ENCODE measurements at regions not wholly inside any gene's neighbourhood (a gene's known extent, or its start where the extent isn't known, plus 50 kb on each side); places are given as distances from the start of the nearest gene placed in this dataset.
"Not testable (repeated sequence)": the region's sequence is repeated elsewhere in the genome, so short reads cannot be mapped to it uniquely, and the experiment has no call there.

GRCh38 chr12:97645726-97646125, 183.1 kb downstream of the RMST start:
- H3K36me3 ChIP-seq: no peaks in the 10 kb centered on the region
- intact Hi-C loops (cut with DNase I; ENCODE audit: low total_unique reads): no loop called here
- TF ChIP-seq POLR2A (IDR thresholded peaks at IDR 0.05) (no peak), CTCF (IDR thresholded peaks at IDR 0.05) (no peak), POLR2AphosphoS5 (IDR thresholded peaks at IDR 0.05) (no peak)
- no peaks in the 10 kb centered on the region for H3K4me1 ChIP-seq
- H3K27me3 ChIP-seq: no peaks in the 10 kb centered on the region
- H3K9me3 ChIP-seq: no peaks in the 10 kb centered on the region
- H3K4me3 ChIP-seq: no peak overlapping the region
- no peak overlapping the region for H3K27ac ChIP-seq
- DNase-seq (ENCODE audit: low spot score in 2 of 2): no peak

- intact Hi-C loops (cut with DNase I; ENCODE audit: low total_unique reads): no loop called here
- no peak overlapping the region for H3K4me3 ChIP-seq
- no peak for TF ChIP-seq POLR2A (IDR thresholded peaks at IDR 0.05)
- no peak for TF ChIP-seq POLR2AphosphoS5 (IDR thresholded peaks at IDR 0.05)
- no peak for TF ChIP-seq CTCF (IDR thresholded peaks at IDR 0.05)
- DNase-seq (ENCODE audit: low spot score in 2 of 2): no peak
- no peaks in the 10 kb centered on the region for H3K27me3 ChIP-seq
- H3K4me1 ChIP-seq: no peaks in the 10 kb centered on the region
- no peaks in the 10 kb centered on the region for H3K9me3 ChIP-seq
- H3K27ac ChIP-seq: no peak overlapping the region
- H3K36me3 ChIP-seq: no peaks in the 10 kb centered on the region
Observed at GRCh38 chr12:97647142-97647541, 184.5 kb downstream of the RMST start.

GRCh38 chr12:97650242-97650641, 187.6 kb downstream of the RMST start:
- Histone ChIP-seq H3K27ac (no peak overlapping the region), H3K27me3 (no peaks in the 10 kb centered on the region), H3K9me3 (no peaks in the 10 kb centered on the region), H3K36me3 (no peaks in the 10 kb centered on the region), H3K4me3 (no peak overlapping the region), H3K4me1 (no peaks in the 10 kb centered on the region)
- intact Hi-C loops (cut with DNase I; ENCODE audit: low total_unique reads): no loop called here
- DNase-seq (ENCODE audit: low spot score in 2 of 2): no peak
- TF ChIP-seq CTCF (IDR thresholded peaks at IDR 0.05): no peak
- no peak for TF ChIP-seq POLR2A (IDR thresholded peaks at IDR 0.05)
- TF ChIP-seq POLR2AphosphoS5 (IDR thresholded peaks at IDR 0.05): no peak

- H3K9me3 ChIP-seq; intact Hi-C loops (cut with DNase I; ENCODE audit: low total_unique reads); H3K4me3 ChIP-seq; H3K36me3 ChIP-seq; H3K27ac ChIP-seq; H3K4me1 ChIP-seq; H3K27me3 ChIP-seq; DNase-seq (ENCODE audit: low spot score in 2 of 2): not testable (repeated sequence)
Observed at GRCh38 chr12:97656548-97656947, 193.9 kb downstream of the RMST start.

- Histone ChIP-seq H3K36me3 (no peaks in the 10 kb centered on the region), H3K4me3 (no peak overlapping the region), H3K27me3 (no peaks in the 10 kb centered on the region), H3K9me3 (no peaks in the 10 kb centered on the region), H3K27ac (no peak overlapping the region), H3K4me1 (no peaks in the 10 kb centered on the region)
- TF ChIP-seq CTCF (IDR thresholded peaks at IDR 0.05) (no peak), POLR2AphosphoS5 (IDR thresholded peaks at IDR 0.05) (no peak), POLR2A (IDR thresholded peaks at IDR 0.05) (no peak)
- no peak for DNase-seq (ENCODE audit: low spot score in 2 of 2)
- intact Hi-C loops (cut with DNase I; ENCODE audit: low total_unique reads): no loop called here
Observed at GRCh38 chr12:97659117-97659880, 196.7 kb downstream of the RMST start.

All from breast epithelium (tissue), 4 donors.